ENCODE measurements at regions not wholly inside any gene's neighbourhood (a gene's known extent, or its start where the extent isn't known, plus 50 kb on each side); places are given as distances from the start of the nearest gene placed in this dataset.
"Not testable (repeated sequence)": the region's sequence is repeated elsewhere in the genome, so short reads cannot be mapped to it uniquely, and the experiment has no call there.

- no peak overlapping the region for H3K4me3 Mint-ChIP-seq (ENCODE audit: low read depth)
- no peaks in the 10 kb centered on the region for H3K36me3 Mint-ChIP-seq (ENCODE audit: low read depth)
- H3K4me1 Mint-ChIP-seq (ENCODE audit: low read depth): no peaks in the 10 kb centered on the region
- no peak for DNase-seq (ENCODE audit: low spot score)
- intact Hi-C loops (cut with micrococcal nuclease): no loop called here
- H3K9me3 Mint-ChIP-seq: peaks cover 13% of the 10 kb centered on the region
- H3K27ac Mint-ChIP-seq: no peak overlapping the region
- H3K27me3 Mint-ChIP-seq (ENCODE audit: low read depth): no peaks in the 10 kb centered on the region
Measured at GRCh38 chr6:48388044-48388443, 277.0 kb upstream of the PTCHD4 start.

DNA sequence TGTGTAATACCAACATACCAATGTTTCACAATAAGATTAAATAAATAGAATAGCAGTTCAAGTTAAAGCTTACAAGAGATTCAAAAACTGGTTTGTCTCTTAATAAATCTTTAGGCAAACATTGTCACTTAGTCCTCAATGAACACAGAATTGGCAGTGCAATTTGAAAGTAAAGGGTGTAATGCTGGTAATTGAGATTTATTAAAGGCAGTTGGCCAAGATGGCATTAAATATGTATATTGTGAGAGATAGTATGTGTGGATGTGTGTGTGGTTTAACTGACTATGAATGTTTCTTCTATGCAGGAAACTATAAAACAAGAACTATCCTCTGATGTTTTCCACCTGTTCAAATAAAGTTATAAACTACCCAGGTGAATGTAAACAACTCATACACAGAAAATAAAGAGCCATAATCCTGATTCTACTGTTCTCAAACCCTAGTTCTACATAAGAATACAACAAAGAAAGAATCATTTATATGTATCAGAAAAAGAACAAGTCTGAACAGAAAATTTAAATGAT is 267.9 kb upstream of the PTCHD4 start:
- Mint-ChIP-seq H3K4me3 (ENCODE audit: low read depth) (no peak overlapping the region), H3K27me3 (ENCODE audit: low read depth) (no peaks in the 10 kb centered on the region), H3K36me3 (ENCODE audit: low read depth) (no peaks in the 10 kb centered on the region), H3K4me1 (ENCODE audit: low read depth) (no peaks in the 10 kb centered on the region), H3K9me3 (peaks cover 21% of the 10 kb centered on the region), H3K27ac (no peak overlapping the region)
- intact Hi-C loops (cut with micrococcal nuclease): loop anchor here (5.0 kb wide), 1 partner anchor 558 kb away; no protein-coding TSS in a partner anchor
- no peak for DNase-seq (ENCODE audit: low spot score)

GRCh38 chr6:48377115-48377514 is 266.1 kb upstream of the PTCHD4 start:
- Mint-ChIP-seq H3K27ac (no peak overlapping the region), H3K4me1 (ENCODE audit: low read depth) (no peaks in the 10 kb centered on the region), H3K9me3 (peaks cover 21% of the 10 kb centered on the region), H3K36me3 (ENCODE audit: low read depth) (no peaks in the 10 kb centered on the region), H3K27me3 (ENCODE audit: low read depth) (no peaks in the 10 kb centered on the region), H3K4me3 (ENCODE audit: low read depth) (no peak overlapping the region)
- intact Hi-C loops (cut with micrococcal nuclease): loop anchor here (5.0 kb wide), 1 partner anchor 560 kb away; no protein-coding TSS in a partner anchor
- DNase-seq (ENCODE audit: low spot score): no peak

GRCh38 chr6:48371226-48371625 is 260.2 kb upstream of the PTCHD4 start:
- peaks cover 12% of the 10 kb centered on the region for H3K9me3 Mint-ChIP-seq
- DNase-seq (ENCODE audit: low spot score); H3K27me3 Mint-ChIP-seq (ENCODE audit: low read depth); H3K4me1 Mint-ChIP-seq (ENCODE audit: low read depth); intact Hi-C loops (cut with micrococcal nuclease); H3K36me3 Mint-ChIP-seq (ENCODE audit: low read depth); H3K27ac Mint-ChIP-seq; H3K4me3 Mint-ChIP-seq (ENCODE audit: low read depth): not testable (repeated sequence)

- H3K4me1 Mint-ChIP-seq (ENCODE audit: low read depth): no peaks in the 10 kb centered on the region
- H3K36me3 Mint-ChIP-seq (ENCODE audit: low read depth): no peaks in the 10 kb centered on the region
- H3K9me3 Mint-ChIP-seq: peaks cover 12% of the 10 kb centered on the region
- H3K27me3 Mint-ChIP-seq (ENCODE audit: low read depth): no peaks in the 10 kb centered on the region
- DNase-seq (ENCODE audit: low spot score): no peak
- H3K27ac Mint-ChIP-seq: no peak overlapping the region
- no peak overlapping the region for H3K4me3 Mint-ChIP-seq (ENCODE audit: low read depth)
- intact Hi-C loops (cut with micrococcal nuclease): no loop called here
Measured at GRCh38 chr6:48369100-48369499, 258.1 kb upstream of the PTCHD4 start.

DNA sequence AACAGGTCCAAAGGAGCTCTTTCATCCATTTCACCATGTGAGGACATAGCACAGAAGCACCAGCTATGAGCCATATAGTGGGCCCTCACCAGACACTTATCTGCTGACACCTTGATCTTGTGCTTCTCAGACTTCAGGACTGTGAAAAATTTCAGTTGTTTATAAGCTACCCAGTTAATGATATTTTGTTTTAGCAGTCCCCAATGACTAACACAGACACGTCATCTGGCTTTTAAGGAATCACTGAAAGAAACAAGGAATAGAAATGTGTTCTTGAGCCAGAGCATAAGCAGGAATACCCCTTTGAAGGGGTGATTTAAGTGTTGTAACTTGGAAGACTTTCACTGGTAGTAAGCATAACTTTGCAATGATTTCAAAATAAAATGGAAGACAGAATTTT is 214.7 kb upstream of the PTCHD4 start:
- Mint-ChIP-seq H3K36me3 (ENCODE audit: low read depth) (no peaks in the 10 kb centered on the region), H3K9me3 (peaks cover 5% of the 10 kb centered on the region), H3K27ac (no peak overlapping the region), H3K4me3 (ENCODE audit: low read depth) (no peak overlapping the region), H3K4me1 (ENCODE audit: low read depth) (no peaks in the 10 kb centered on the region), H3K27me3 (ENCODE audit: low read depth) (no peaks in the 10 kb centered on the region)
- DNase-seq (ENCODE audit: low spot score): no peak
- intact Hi-C loops (cut with micrococcal nuclease): no loop called here

GRCh38 chr6:48318670-48319069 is 207.7 kb upstream of the PTCHD4 start:
- no peaks in the 10 kb centered on the region for H3K9me3 Mint-ChIP-seq
- DNase-seq (ENCODE audit: low spot score): no peak
- H3K4me1 Mint-ChIP-seq (ENCODE audit: low read depth): no peaks in the 10 kb centered on the region
- H3K27me3 Mint-ChIP-seq (ENCODE audit: low read depth): no peaks in the 10 kb centered on the region
- intact Hi-C loops (cut with micrococcal nuclease): no loop called here
- no peaks in the 10 kb centered on the region for H3K36me3 Mint-ChIP-seq (ENCODE audit: low read depth)
- no peak overlapping the region for H3K4me3 Mint-ChIP-seq (ENCODE audit: low read depth)
- H3K27ac Mint-ChIP-seq: no peak overlapping the region

GRCh38 chr6:48315915-48316314 is 204.9 kb upstream of the PTCHD4 start:
- H3K27me3 Mint-ChIP-seq (ENCODE audit: low read depth): no peaks in the 10 kb centered on the region
- intact Hi-C loops (cut with micrococcal nuclease): no loop called here
- H3K4me3 Mint-ChIP-seq (ENCODE audit: low read depth): no peak overlapping the region
- no peaks in the 10 kb centered on the region for H3K4me1 Mint-ChIP-seq (ENCODE audit: low read depth)
- H3K36me3 Mint-ChIP-seq (ENCODE audit: low read depth): no peaks in the 10 kb centered on the region
- H3K9me3 Mint-ChIP-seq: peaks cover 11% of the 10 kb centered on the region
- no peak for DNase-seq (ENCODE audit: low spot score)
- H3K27ac Mint-ChIP-seq: no peak overlapping the region

DNA sequence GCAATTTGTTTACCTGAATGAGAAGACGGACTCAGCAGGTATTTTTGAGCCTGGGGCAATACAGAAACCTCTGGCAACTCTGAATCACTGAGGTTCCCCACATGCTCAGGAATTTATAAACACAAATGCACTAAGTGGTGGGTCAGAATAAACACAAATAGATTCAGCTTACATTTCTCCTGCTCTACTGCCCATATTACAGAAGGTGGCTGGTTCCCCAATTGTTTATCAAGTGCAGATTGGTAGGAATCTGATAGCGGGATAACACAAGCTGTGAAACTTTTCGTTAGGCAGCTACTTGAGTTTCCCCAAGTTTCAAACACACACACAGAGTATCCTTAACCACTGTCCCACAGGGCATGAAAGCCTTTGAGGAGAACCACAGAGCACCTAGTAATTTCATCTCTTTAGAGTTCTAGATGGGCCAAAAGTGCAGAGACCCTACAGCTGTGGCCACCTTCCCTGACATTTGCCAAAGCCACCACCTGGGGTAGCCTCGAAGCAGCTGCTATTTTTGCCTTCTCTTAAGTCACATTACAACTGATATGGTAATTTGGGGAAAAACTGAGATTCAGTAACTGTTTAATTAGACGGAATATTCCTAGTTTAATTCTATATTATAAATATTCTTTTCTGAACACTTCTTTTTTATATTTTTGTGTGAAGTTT is 204.2 kb upstream of the PTCHD4 start:
- Mint-ChIP-seq H3K27me3 (ENCODE audit: low read depth) (no peaks in the 10 kb centered on the region), H3K36me3 (ENCODE audit: low read depth) (no peaks in the 10 kb centered on the region), H3K4me3 (ENCODE audit: low read depth) (no peak overlapping the region), H3K9me3 (peaks cover 11% of the 10 kb centered on the region), H3K27ac (no peak overlapping the region), H3K4me1 (ENCODE audit: low read depth) (no peaks in the 10 kb centered on the region)
- intact Hi-C loops (cut with micrococcal nuclease): no loop called here
- no peak for DNase-seq (ENCODE audit: low spot score)

DNA sequence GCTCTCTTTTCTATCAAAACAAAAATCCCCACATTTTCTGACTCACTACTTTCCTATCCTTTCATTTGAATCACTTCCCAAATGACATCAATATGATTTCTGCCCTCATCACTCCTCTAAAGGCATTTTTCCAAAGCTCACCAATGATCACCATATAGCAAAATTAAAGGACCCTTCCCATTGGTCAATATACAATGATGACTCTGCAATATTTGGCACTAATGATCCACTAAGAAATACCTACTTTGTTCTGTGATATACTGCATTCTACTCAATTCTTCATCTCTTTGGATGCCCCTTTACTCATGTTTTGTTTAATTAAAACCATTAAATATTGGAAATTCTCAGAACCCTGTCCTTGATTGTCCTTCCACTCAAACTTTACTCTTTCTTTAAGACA is 200.3 kb upstream of the PTCHD4 start:
- no peak overlapping the region for H3K4me3 Mint-ChIP-seq (ENCODE audit: low read depth)

GRCh38 chr6:48307573-48307972 is 196.6 kb upstream of the PTCHD4 start:
- no peak for DNase-seq (ENCODE audit: low spot score)
- Mint-ChIP-seq H3K27ac (no peak overlapping the region), H3K9me3 (peaks cover 23% of the 10 kb centered on the region), H3K36me3 (ENCODE audit: low read depth) (no peaks in the 10 kb centered on the region), H3K4me3 (ENCODE audit: low read depth) (no peak overlapping the region), H3K27me3 (ENCODE audit: low read depth) (no peaks in the 10 kb centered on the region), H3K4me1 (ENCODE audit: low read depth) (no peaks in the 10 kb centered on the region)
- intact Hi-C loops (cut with micrococcal nuclease): no loop called here

More for the DNA sequence above, 200.3 kb upstream of the PTCHD4 start:
- intact Hi-C loops (cut with micrococcal nuclease): no loop called here
- no peaks in the 10 kb centered on the region for H3K4me1 Mint-ChIP-seq (ENCODE audit: low read depth)
- no peak for DNase-seq (ENCODE audit: low spot score)
- H3K9me3 Mint-ChIP-seq: peaks cover 11% of the 10 kb centered on the region
- H3K27ac Mint-ChIP-seq: no peak overlapping the region
- no peaks in the 10 kb centered on the region for H3K36me3 Mint-ChIP-seq (ENCODE audit: low read depth)
- H3K27me3 Mint-ChIP-seq (ENCODE audit: low read depth): no peaks in the 10 kb centered on the region

DNA sequence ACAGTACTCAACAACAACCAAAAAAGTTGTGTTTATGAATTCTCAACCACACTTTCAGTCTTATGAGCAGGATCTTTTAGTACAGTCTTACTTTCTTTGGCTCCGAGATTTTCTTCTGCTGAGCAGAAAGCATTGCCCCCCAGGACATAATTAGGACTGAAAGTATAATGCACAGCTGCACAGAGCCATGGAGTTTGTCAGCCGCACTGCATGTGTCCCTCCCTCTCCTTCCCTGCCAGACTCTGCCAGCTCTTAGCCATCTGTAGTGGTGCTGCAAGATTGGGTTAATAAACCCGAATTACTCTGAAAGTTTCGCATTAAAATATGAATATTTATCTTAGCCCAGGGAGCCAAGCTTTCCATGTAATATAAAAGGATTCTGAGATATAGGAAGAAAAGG is 179.6 kb upstream of the PTCHD4 start:
- no peak for DNase-seq (ENCODE audit: low spot score)
- H3K27ac Mint-ChIP-seq: no peak overlapping the region
- no peaks in the 10 kb centered on the region for H3K36me3 Mint-ChIP-seq (ENCODE audit: low read depth)
- intact Hi-C loops (cut with micrococcal nuclease): no loop called here
- no peak overlapping the region for H3K4me3 Mint-ChIP-seq (ENCODE audit: low read depth)
- no peaks in the 10 kb centered on the region for H3K27me3 Mint-ChIP-seq (ENCODE audit: low read depth)
- H3K4me1 Mint-ChIP-seq (ENCODE audit: low read depth): no peaks in the 10 kb centered on the region
- H3K9me3 Mint-ChIP-seq: peaks cover 22% of the 10 kb centered on the region

- H3K27me3 Mint-ChIP-seq (ENCODE audit: low read depth): no peaks in the 10 kb centered on the region
- DNase-seq (ENCODE audit: low spot score): no peak
- no peak overlapping the region for H3K4me3 Mint-ChIP-seq (ENCODE audit: low read depth)
- intact Hi-C loops (cut with micrococcal nuclease): no loop called here
- peaks cover 22% of the 10 kb centered on the region for H3K9me3 Mint-ChIP-seq
- H3K4me1 Mint-ChIP-seq (ENCODE audit: low read depth): no peaks in the 10 kb centered on the region
- H3K27ac Mint-ChIP-seq: no peak overlapping the region
- H3K36me3 Mint-ChIP-seq (ENCODE audit: low read depth): no peaks in the 10 kb centered on the region
Measured at GRCh38 chr6:48289841-48290240, 178.8 kb upstream of the PTCHD4 start.
